ENCODE measurements at regions not wholly inside any gene's neighbourhood (a gene's known extent, or its start where the extent isn't known, plus 50 kb on each side); places are given as distances from the start of the nearest gene placed in this dataset.

DNA sequence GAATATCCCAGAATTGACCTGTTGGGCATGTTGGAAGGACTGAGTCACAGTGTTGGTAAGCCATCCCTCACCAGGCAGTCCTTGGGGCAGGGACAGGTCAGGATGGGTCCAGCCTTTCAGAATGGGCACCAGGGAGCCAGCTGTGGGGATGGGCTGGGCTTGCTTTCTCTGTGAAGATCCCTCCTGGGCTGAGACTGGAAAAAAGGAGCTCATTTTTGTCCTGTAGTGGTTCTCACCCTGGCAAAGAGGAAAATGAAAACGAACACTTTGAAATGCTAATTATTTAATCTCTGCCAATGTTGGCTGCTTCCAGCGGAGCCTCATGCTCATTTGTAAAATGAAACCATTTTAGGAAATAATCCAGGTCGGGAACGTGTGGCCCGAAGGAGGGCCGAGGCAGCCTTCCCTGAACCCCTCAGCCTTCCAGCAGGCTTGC lies 237.5 kb upstream of the SALL1 start:
- ChIA-PET POLR2A (no interaction called here), CTCF (no interaction called here)

DNA sequence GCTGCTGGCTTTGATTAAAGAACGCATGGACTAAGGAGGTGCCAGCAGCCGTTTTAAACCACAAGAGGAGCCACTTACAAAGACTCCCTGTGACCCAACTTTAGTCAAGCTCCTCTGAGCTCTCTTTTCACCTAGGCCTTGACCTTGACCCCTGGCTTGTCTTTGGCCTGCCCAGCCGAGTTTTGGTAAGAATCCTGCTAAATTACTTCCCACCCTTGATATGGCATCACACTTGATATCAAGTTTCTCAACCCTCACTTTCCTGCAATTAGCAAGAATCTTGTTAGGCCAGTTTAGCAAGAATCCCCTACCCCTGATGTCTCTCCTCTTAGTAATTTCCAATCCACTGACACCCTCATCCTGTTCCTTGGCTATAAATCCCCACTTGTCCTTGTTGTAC lies 232.8 kb upstream of the SALL1 start:
- ChIA-PET CTCF (no interaction called here), POLR2A (no interaction called here)

DNA sequence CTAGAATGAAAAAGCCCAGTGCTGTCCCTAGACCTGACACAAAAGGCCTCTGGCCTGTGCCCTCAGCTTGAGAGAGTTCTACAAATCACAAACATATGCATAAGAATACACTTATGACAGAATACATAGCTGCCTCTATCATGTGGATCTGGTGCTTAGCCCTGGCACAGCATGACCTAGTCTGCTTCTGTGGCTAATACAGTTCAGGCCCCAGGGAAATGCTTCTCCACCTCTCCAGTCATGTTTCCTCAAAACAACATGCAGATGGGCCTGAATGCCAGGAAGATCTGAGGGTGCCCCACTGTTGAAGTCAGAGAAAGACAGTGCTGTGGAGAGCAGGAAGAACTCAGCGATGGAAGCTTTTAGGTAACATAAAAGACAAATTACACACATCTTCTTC lies 231.9 kb upstream of the SALL1 start:
- POLR2A ChIA-PET, result no interaction called here
- CTCF ChIA-PET, result no interaction called here

- CTCF ChIA-PET, result no interaction called here
- POLR2A ChIA-PET, result no interaction called here
Measured at GRCh38 chr16:51382211-51382610, 231.1 kb upstream of the SALL1 start.

DNA sequence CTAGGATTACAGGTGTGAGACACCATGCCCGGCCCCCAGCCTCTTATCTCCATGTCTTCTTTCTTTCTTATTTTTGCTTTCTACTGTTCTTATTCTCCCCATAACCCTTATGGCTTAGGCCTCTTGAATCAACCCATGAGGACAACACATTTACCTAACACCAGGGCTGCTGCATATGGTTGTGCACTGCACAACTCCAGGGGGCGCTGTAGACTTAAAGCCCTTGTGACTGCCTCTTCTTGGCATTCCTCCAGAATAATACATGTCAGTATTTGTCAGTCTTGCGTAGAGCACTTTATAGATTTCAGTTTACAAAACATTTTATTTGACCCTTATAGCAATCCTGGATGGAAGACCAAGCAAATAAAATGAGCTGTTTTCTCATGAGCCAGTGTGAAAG lies 225.0 kb upstream of the SALL1 start:
- ChIA-PET POLR2A (no interaction called here), CTCF (no interaction called here)

DNA sequence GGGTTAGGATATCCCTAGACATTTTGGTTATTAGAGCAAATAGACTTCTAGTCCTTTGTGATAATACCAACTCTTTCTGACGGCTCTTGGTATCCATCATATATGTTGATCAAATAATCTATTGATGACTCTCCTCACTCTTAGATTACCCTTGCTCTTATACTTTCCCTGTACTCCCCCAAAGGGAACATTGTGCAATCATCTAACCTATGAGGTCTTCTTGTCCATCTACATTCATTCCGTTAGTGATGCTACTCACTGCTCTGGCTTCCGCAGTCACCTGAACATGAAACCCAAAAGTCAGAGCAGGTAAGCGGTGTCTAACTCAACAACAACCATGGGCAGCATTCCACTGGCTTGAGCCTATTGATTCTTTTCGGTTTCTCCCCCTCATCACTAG lies 223.7 kb upstream of the SALL1 start:
- POLR2A ChIA-PET, result no interaction called here

GRCh38 chr16:51374346-51374745 lies 223.3 kb upstream of the SALL1 start:
- POLR2A ChIA-PET, result no interaction called here
- CTCF ChIA-PET, result no interaction called here

More for the DNA sequence above, 223.7 kb upstream of the SALL1 start:
- CTCF ChIA-PET, result no interaction called here

DNA sequence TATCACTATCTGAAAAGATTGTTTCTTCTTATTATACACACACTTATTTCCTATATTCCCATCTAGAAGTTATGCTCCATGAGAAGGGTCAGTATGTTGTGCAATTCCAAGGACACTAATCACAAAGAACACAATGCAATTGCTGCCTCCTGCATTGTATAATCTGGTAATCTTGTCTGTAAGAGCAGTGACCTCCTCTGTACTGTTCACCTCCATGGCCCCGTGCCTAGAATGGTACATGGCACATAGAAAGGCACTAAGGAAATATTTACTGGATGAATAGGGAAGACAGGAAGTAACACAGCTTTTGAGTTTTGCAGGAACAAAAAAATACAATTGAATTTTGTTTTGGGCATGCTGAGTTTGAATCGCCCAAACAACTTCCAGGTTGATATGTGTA lies 214.6 kb upstream of the SALL1 start:
- CTCF ChIA-PET, result no interaction called here
- POLR2A ChIA-PET, result no interaction called here

- ChIA-PET CTCF (no interaction called here), POLR2A (no interaction called here)
Measured at GRCh38 chr16:51359141-51359955, 208.3 kb upstream of the SALL1 start.

DNA sequence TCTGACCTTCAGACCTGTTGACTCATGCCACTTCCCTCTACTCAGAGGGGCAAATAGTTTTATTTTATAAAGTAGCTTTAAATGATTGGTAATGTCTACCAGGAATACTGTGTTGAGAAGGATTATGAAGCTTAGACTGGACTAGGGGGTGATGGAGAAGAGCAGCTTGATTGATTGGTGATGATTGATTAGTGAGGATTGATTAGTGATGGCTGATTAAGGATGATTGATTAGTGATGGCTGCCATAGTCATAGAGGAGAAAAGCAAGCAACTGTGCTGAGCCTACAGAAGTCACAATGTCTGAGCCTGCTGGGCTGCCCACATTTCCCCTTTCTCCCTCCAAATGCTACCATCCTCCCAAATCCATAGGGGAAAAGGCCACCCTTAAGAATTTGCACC lies 206.8 kb upstream of the SALL1 start:
- POLR2A ChIA-PET, result no interaction called here
- CTCF ChIA-PET, result no interaction called here

DNA sequence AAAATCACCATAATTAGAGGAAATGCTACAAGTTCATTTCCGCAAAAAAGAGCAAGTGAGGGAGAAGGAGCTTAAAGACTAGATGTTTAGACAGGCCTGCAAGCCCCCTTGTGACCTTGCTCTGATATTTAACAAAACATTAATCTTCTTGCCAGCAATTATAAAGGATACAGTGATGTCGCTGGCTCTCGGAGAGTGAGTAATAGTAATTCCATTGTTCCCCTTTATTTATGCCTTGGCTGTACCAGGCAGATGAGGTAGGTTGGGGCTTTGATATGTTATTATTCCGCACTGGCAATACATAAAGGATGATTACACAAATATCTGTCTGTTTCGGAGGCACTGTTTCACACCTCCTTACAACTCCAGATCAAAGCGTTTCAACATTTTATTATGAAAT lies 204.8 kb upstream of the SALL1 start:
- CTCF ChIA-PET, result no interaction called here
- POLR2A ChIA-PET, result no interaction called here

DNA sequence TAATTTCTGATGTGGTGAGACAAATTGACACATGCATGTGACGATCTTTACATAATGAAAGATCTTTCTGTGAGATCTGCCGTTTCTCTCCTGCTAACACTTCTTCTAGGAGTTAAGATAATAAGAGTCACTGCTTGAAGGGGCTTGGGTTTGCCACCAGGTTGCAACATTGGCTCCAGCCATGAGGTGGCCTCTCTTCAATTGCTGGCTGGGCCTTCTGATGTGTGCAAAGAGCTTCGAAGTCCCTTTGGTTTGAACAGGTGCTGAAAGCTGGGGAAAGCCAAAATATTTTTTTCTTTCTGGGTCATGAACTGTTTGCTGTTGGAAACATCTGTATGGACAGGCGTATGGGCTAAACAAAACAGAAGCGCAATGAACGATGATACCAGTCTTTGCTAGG lies 204.1 kb upstream of the SALL1 start:
- POLR2A ChIA-PET, result no interaction called here
- CTCF ChIA-PET, result no interaction called here

GRCh38 chr16:51353055-51353454 lies 202.0 kb upstream of the SALL1 start:
- ChIA-PET CTCF (no interaction called here), POLR2A (no interaction called here)

DNA sequence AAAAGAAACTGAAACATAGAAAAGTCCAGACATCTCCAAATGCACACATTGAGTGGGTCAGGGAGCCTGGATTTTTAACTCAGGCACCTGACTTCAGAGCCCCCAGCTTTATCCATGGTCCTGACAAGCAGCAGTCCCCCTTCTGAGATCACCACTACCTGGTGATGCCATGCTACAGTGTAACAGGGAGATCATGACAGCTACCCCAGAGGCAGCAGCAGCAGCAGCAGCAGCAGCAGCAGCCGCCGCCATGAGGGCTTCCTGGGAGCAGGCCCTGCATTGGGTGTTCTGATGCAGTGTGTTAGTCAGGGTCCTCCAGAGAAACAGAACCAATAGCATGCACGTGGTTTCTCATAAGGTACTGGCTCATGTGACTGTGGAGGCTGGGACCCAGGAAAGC lies 198.6 kb upstream of the SALL1 start:
- POLR2A ChIA-PET, result no interaction called here
- CTCF ChIA-PET, result no interaction called here

DNA sequence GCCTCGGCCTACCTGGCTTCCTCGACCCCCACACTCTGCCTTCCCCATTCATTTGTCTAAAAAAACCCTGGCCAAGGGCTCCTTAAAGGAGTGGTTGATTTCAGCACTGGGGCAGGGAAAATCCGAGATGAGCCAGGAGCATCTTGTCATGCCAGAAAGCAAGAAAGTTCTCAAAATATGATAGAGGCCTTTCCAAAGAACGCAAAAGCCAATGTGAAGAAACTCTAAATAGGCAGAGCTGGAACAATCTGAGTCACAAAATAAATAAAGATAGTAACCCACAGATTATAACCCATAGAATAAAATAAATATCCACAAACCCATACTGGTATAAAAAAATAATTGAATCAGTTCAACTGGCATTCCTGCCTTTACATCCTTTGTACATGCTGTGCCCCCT lies 192.3 kb upstream of the SALL1 start:
- POLR2A ChIA-PET, result no interaction called here
- CTCF ChIA-PET, result no interaction called here

- POLR2A ChIA-PET, result no interaction called here
- CTCF ChIA-PET, result no interaction called here
Measured at GRCh38 chr16:51341204-51341603, 190.1 kb upstream of the SALL1 start.

- ChIA-PET CTCF (no interaction called here), POLR2A (no interaction called here)
Measured at GRCh38 chr16:51337662-51338061, 186.6 kb upstream of the SALL1 start.

- POLR2A ChIA-PET, result no interaction called here
- CTCF ChIA-PET, result no interaction called here
Measured at GRCh38 chr16:51328733-51329132, 177.7 kb upstream of the SALL1 start.

- ChIA-PET POLR2A (no interaction called here), CTCF (no interaction called here)
Measured at GRCh38 chr16:51327001-51327400, 175.9 kb upstream of the SALL1 start.

DNA sequence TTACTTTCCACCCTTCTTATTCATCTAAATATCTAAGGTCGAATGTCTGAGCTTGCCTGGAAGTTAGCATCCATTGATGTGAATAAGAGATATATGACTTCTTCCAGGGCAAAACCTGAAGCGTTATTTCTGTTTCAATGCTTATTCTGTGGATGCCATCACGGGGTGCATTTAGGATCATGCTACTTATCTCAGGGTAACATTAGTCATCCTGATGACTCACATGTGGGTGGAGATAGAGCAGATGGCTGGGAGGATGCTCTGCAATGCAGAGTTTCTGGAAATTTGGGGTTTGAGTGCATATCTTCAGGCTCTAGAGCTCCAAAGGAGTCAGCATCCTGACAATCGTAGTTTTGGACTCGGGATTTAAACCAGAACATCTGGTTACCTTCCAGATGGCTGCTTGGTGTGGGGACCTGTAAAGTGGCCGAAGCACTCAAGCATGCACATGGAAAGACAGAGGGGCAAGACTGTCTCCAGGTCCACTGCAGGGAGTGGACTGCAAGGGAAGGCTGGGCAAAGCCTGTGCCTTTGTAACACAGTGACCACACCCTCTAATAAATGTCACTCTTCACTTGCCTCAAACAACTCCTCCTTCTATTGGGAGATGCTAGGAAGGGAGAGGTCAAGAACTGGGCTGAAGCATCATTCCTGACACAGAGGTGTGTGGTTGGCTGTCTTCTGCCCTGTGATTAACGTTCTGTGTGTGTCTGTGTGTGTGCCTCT lies 175.2 kb upstream of the SALL1 start:
- ChIA-PET CTCF (no interaction called here), POLR2A (no interaction called here)

GRCh38 chr16:51321251-51321650 lies 170.2 kb upstream of the SALL1 start:
- ChIA-PET POLR2A (no interaction called here), CTCF (no interaction called here)

- CTCF ChIA-PET, result no interaction called here
- POLR2A ChIA-PET, result no interaction called here
Measured at GRCh38 chr16:51317575-51317974, 166.5 kb upstream of the SALL1 start.
